ENCODE measurements at regions not wholly inside any gene's neighbourhood (a gene's known extent, or its start where the extent isn't known, plus 50 kb on each side); places are given as distances from the start of the nearest gene placed in this dataset.
"Not testable (repeated sequence)": the region's sequence is repeated elsewhere in the genome, so short reads cannot be mapped to it uniquely, and the experiment has no call there.

- Mint-ChIP-seq H3K4me3 (no peak overlapping the region), H3K4me1 (ENCODE audit: low read depth) (no peaks in the 10 kb centered on the region), H3K36me3 (ENCODE audit: low read depth) (no peaks in the 10 kb centered on the region), H3K9me3 (peaks cover 8% of the 10 kb centered on the region; the same call in 1 of the 2 replicates), H3K27me3 (ENCODE audit: insufficient read depth) (0 out of 2 replicates have a peak, but pooled peaks cover 2% of the 10 kb centered on the region), H3K27ac (no peak overlapping the region)
- no peak for TF ChIP-seq CTCF (IDR thresholded peaks at IDR 0.05)
- DNase-seq: no peak
Observed at GRCh38 chr7:85685901-85686300, 499.0 kb upstream of the SEMA3D start.

GRCh38 chr7:85682833-85683620, 496.2 kb upstream of the SEMA3D start:
- H3K27me3 Mint-ChIP-seq (ENCODE audit: insufficient read depth): 0 out of 2 replicates have a peak, but pooled peaks cover 2% of the 10 kb centered on the region
- DNase-seq: no peak
- H3K9me3 Mint-ChIP-seq: peaks cover 25% of the 10 kb centered on the region
- H3K36me3 Mint-ChIP-seq (ENCODE audit: low read depth): no peaks in the 10 kb centered on the region
- TF ChIP-seq CTCF (IDR thresholded peaks at IDR 0.05): no peak
- no peaks in the 10 kb centered on the region for H3K4me1 Mint-ChIP-seq (ENCODE audit: low read depth)
- H3K4me3 Mint-ChIP-seq: no peak overlapping the region
- H3K27ac Mint-ChIP-seq: no peak overlapping the region

- no peaks in the 10 kb centered on the region for H3K36me3 Mint-ChIP-seq (ENCODE audit: low read depth)
- no peak overlapping the region for H3K4me3 Mint-ChIP-seq
- H3K4me1 Mint-ChIP-seq (ENCODE audit: low read depth): no peaks in the 10 kb centered on the region
- TF ChIP-seq CTCF (IDR thresholded peaks at IDR 0.05): no peak
- H3K9me3 Mint-ChIP-seq: peaks cover 20% of the 10 kb centered on the region
- H3K27me3 Mint-ChIP-seq (ENCODE audit: insufficient read depth): 0 out of 2 replicates have a peak, but pooled peaks cover 2% of the 10 kb centered on the region
- H3K27ac Mint-ChIP-seq: no peak overlapping the region
- DNase-seq: no peak
Observed at GRCh38 chr7:85681241-85681640, 494.4 kb upstream of the SEMA3D start.

- peaks cover 22% of the 10 kb centered on the region for H3K9me3 Mint-ChIP-seq
- DNase-seq; H3K4me1 Mint-ChIP-seq (ENCODE audit: low read depth); H3K4me3 Mint-ChIP-seq; H3K27me3 Mint-ChIP-seq (ENCODE audit: insufficient read depth); H3K36me3 Mint-ChIP-seq (ENCODE audit: low read depth); H3K27ac Mint-ChIP-seq: not testable (repeated sequence)
Observed at GRCh38 chr7:85675093-85675492, 488.2 kb upstream of the SEMA3D start.

- H3K27ac Mint-ChIP-seq: no peak overlapping the region
- peaks cover 12% of the 10 kb centered on the region for H3K9me3 Mint-ChIP-seq
- DNase-seq: no peak
- H3K4me1 Mint-ChIP-seq (ENCODE audit: low read depth): no peaks in the 10 kb centered on the region
- peaks cover 2% of the 10 kb centered on the region for H3K27me3 Mint-ChIP-seq (ENCODE audit: insufficient read depth)
- H3K36me3 Mint-ChIP-seq (ENCODE audit: low read depth): peaks cover 3% of the 10 kb centered on the region; the same call in 1 of the 2 replicates
- no peak for TF ChIP-seq CTCF (IDR thresholded peaks at IDR 0.05)
- no peak overlapping the region for H3K4me3 Mint-ChIP-seq
Observed at GRCh38 chr7:85673876-85674275, 487.0 kb upstream of the SEMA3D start.

- TF ChIP-seq CTCF (IDR thresholded peaks at IDR 0.05): no peak
- H3K27ac Mint-ChIP-seq: no peak overlapping the region
- H3K4me1 Mint-ChIP-seq (ENCODE audit: low read depth): no peaks in the 10 kb centered on the region
- no peak overlapping the region for H3K4me3 Mint-ChIP-seq
- H3K36me3 Mint-ChIP-seq (ENCODE audit: low read depth): peaks cover 3% of the 10 kb centered on the region; the same call in 1 of the 2 replicates
- no peak for DNase-seq
- peaks cover 6% of the 10 kb centered on the region for H3K9me3 Mint-ChIP-seq
- H3K27me3 Mint-ChIP-seq (ENCODE audit: insufficient read depth): no peaks in the 10 kb centered on the region; the same call in none of the 2 replicates
Observed at GRCh38 chr7:85669225-85669624, 482.4 kb upstream of the SEMA3D start.
